Heart right ventricle (tissue), 16 donors: ENCODE measurements at regions not wholly inside any gene's neighbourhood (a gene's known extent, or its start where the extent isn't known, plus 50 kb on each side); places are given as distances from the start of the nearest gene placed in this dataset.

ENCODE experiments used
- ATAC-seq, 8 donors: fragments of 200-7000 bp; cut with Tn5 transposase; one replicate each; pipeline ENCODE4 v1.9.1; 2020; ENCODE audit warnings: mild to moderate bottlenecking in 8 of 8, moderate library complexity in 8 of 8, moderate number of reproducible peaks in 1 of 8
- DNase-seq, 2 donors: peaks; one replicate each; pipeline ENCODE4 v3.0.0-alpha.2; 2020
- H3K27ac ChIP-seq, 10 donors: fragments of 200-600 bp; sonication (generic) in 2 of 10; one replicate each; pipeline versions ENCODE4 v1.5.0 to v1.8.0; 2020 to 2022; ENCODE audit warnings: mild to moderate bottlenecking in 3 of 10
- H3K27me3 ChIP-seq, 7 donors: fragments of 200-600 bp; one replicate each; pipeline ENCODE4 v1.8.0; 2021 to 2022; ENCODE audit warnings: mild to moderate bottlenecking in 2 of 7
- H3K36me3 ChIP-seq, 9 donors: fragments of 200-600 bp; sonication (generic) in 1 of 9; one replicate each; pipeline versions ENCODE4 v1.5.0 to v1.8.0; 2020 to 2022; ENCODE audit warnings: mild to moderate bottlenecking in 2 of 9
- H3K4me1 ChIP-seq, 9 donors: fragments of 200-600 bp; sonication (generic) in 1 of 9; one replicate each; pipeline versions ENCODE4 v1.5.0 to v1.8.0; 2020 to 2022; ENCODE audit warnings: mild to moderate bottlenecking in 4 of 9
- H3K4me3 ChIP-seq, 10 donors: fragments of 200-600 bp; sonication (generic) in 2 of 10; one replicate each; pipeline versions ENCODE4 v1.5.0 to v1.8.0; 2020 to 2022; ENCODE audit warnings: mild to moderate bottlenecking in 7 of 10, moderate library complexity in 2 of 10
- H3K9me3 ChIP-seq, 11 donors: fragments of 200-600 bp in 10 of 11; sonication (generic) in 2 of 11; one replicate each; pipeline versions ENCODE4 v1.5.0 to v1.8.0; 2013 to 2022; ENCODE audit warnings: mild to moderate bottlenecking in 2 of 11, control low read depth in 1 of 11, moderate library complexity in 1 of 11
- CTCF ChIP-seq, 9 donors: fragments of 200-600 bp; sonication (generic) in 2 of 9; IDR thresholded peaks; one replicate each; pipeline versions ENCODE4 v1.5.0 to v1.8.0; 2021 to 2022; ENCODE audit warnings: antibody characterized with exemption in 9 of 9, mild to moderate bottlenecking in 5 of 9, moderate library complexity in 1 of 9
- WGBS, 2 donors: extraction: QIAGEN DNeasy Blood & Tissue Kit; methylation state at CpG; one replicate each; pipeline ENCODE4 v1.1.7; 2013; ENCODE audit warnings: inconsistent platforms in 1 of 2; 5-methylcytosine and 5-hydroxymethylcytosine counted together
- intact Hi-C, 10 donors: fragments of 100-400 bp; cut with DNase I; formaldehyde crosslinking; loops; one replicate each; pipeline versions ENCODE4 v1.11.1 to v1.14.2; 2022
- donor health status: Arrhythmogenic right ventricular cardiomyopathy.
- donor health status: ischemic (EF 13 %, LVEDD 7.1; RV severe dilation, severe dysfunction).
- donor health status: healthy with polysubstance abuse.
- donor health status: DM: no; HTN: yes; CAD: no.
- donor health status: DM: no; HTN: no; CAD: no.
- donor health status: ischemic (EF 25% LVEDD 6.9; RV normal size, moderate dysfunction).
- donor health status: ischemic (EF 25% LVEDD 5.7; RV mildly dilated, moderate dysfunction).
- donor health status: healthy.
- donor health status: DM: yes; HTN: yes; CAD: no.
- donor health status: Ischemic cardiomyopathy.
- donor health status: ischemic (EF 35%, LVEDD 5.7; RV mildly dilated, moderate dysfunction).
- donor health status: nonischemic (EF 11% LVEDD 7.7; RV severe dilation, severe dysfunction).
- donor health status: DM: yes; HTN: yes; CAD: no.
- donor health status: PGD.
- donor health status: ischemic (EF 29% LVEDD 5.4; RV normal size, mild dysfunction).
- donor health status: nonischemic (EF 23%, LVEDD 6.1; RV moderate dilation, normal function).

- Histone ChIP-seq H3K36me3 (no peaks in the 10 kb centered on the region), H3K27me3 (no peaks in the 10 kb centered on the region), H3K4me1 (no peaks in the 10 kb centered on the region), H3K4me3 (no peak overlapping the region), H3K9me3 (peaks cover 0 to 15% (median 0%) of the 10 kb centered on the region in 11 donors), H3K27ac (no peak overlapping the region)
- no peak for DNase-seq
- ATAC-seq, result no peak
- intact Hi-C loops, result no loop called here
- no peak for TF ChIP-seq CTCF (IDR thresholded peaks at IDR 0.05)
- WGBS, 2 donors, result 70 to 76% methylated on average over 1 of the region's 1 CpG
Observed at GRCh38 chr5:145341842-145342241, 493.3 kb downstream of the PRELID2 start.

GRCh38 chr5:145340099-145340498 lies 495.0 kb downstream of the PRELID2 start:
- WGBS, 2 donors, result 90 to 91% methylated on average over 3 of the region's 3 CpGs
- no peak for ATAC-seq
- Histone ChIP-seq H3K27me3 (no peaks in the 10 kb centered on the region), H3K9me3 (peaks cover 0 to 23% (median 5%) of the 10 kb centered on the region in 11 donors), H3K27ac (no peak overlapping the region), H3K4me1 (no peaks in the 10 kb centered on the region), H3K36me3 (no peaks in the 10 kb centered on the region), H3K4me3 (no peak overlapping the region)
- no peak for TF ChIP-seq CTCF (IDR thresholded peaks at IDR 0.05)
- DNase-seq, result no peak
- intact Hi-C loops, result no loop called here

- no peak for DNase-seq
- no peaks in the 10 kb centered on the region for H3K27me3 ChIP-seq
- H3K4me3 ChIP-seq, result no peak overlapping the region
- intact Hi-C loops, result no loop called here
- TF ChIP-seq CTCF (IDR thresholded peaks at IDR 0.05), result no peak
- H3K36me3 ChIP-seq, result no peaks in the 10 kb centered on the region
- peaks cover 0 to 31% (median 0%) of the 10 kb centered on the region in 11 donors for H3K9me3 ChIP-seq
- ATAC-seq, result no peak
- peaks cover 0 to 3% (median 0%) of the 10 kb centered on the region in 9 donors for H3K4me1 ChIP-seq
- no peak overlapping the region for H3K27ac ChIP-seq
Observed at GRCh38 chr5:145324767-145325479, 510.2 kb downstream of the PRELID2 start.

GRCh38 chr5:145324101-145324500 lies 511.0 kb downstream of the PRELID2 start:
- Histone ChIP-seq H3K27me3 (no peaks in the 10 kb centered on the region), H3K27ac (no peak overlapping the region), H3K36me3 (no peaks in the 10 kb centered on the region), H3K9me3 (peaks cover 0 to 24% (median 0%) of the 10 kb centered on the region in 11 donors), H3K4me3 (no peak overlapping the region), H3K4me1 (peaks cover 0 to 3% (median 0%) of the 10 kb centered on the region in 9 donors)
- 83 to 90% methylated on average over 1 of the region's 1 CpG for WGBS, 2 donors
- no peak for ATAC-seq
- intact Hi-C loops, result no loop called here
- no peak for DNase-seq
- TF ChIP-seq CTCF (IDR thresholded peaks at IDR 0.05), result no peak
